ENCODE measurements at regions not wholly inside any gene's neighbourhood (a gene's known extent, or its start where the extent isn't known, plus 50 kb on each side); places are given as distances from the start of the nearest gene placed in this dataset.
"Not testable (repeated sequence)": the region's sequence is repeated elsewhere in the genome, so short reads cannot be mapped to it uniquely, and the experiment has no call there.

DNA sequence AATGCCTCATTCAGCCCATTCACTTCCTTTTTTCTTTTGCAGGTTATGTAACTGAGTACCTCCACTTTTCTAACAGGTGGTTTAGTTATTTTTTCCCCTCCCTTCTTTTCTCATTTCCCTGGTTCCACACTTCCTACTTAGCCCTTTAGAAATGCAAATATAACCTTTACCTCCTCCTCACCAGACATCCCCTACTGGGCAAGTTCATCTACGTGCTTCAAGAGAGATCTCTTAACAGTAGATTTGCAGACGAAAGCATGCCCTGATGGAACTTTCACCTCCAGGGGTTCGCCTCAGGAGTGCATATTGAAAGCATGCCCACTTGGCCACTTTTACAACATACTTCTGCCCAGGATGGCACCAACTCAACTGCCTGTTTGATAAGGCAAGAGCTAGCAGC, 314.1 kb upstream of the LRRC3B start:
- no peak for TF ChIP-seq ZFX (IDR thresholded peaks at IDR 0.05; ENCODE audit: borderline replicate concordance)
- TF ChIP-seq CTCF (IDR thresholded peaks at IDR 0.05), result no peak
- no peak overlapping the region for H3K27ac ChIP-seq

DNA sequence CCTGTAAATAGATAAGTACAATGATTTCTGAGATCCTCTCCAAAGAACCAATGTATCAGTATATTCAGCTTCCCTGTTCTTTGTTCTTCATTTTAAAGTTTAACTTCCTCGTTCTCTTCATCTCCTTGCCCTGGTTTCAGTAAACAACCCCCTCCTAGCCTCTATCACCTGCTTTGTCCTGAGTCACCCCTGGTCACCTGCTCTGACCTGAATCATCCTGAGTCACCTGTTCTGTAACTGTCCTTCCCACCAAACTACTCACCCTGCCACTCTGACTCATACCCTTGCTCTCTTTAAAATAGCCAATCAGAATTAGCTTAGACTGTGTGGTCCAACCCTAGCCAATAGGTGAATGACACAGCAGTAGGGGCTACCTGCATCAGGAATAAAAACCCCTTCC, 313.0 kb upstream of the LRRC3B start:
- not testable (repeated sequence) for H3K27ac ChIP-seq

- TF ChIP-seq CTCF (IDR thresholded peaks at IDR 0.05) (no peak), ZFX (IDR thresholded peaks at IDR 0.05; ENCODE audit: borderline replicate concordance) (no peak)
- H3K27ac ChIP-seq, result no peak overlapping the region
Observed at GRCh38 chr3:26312816-26313215, 309.8 kb upstream of the LRRC3B start.

DNA sequence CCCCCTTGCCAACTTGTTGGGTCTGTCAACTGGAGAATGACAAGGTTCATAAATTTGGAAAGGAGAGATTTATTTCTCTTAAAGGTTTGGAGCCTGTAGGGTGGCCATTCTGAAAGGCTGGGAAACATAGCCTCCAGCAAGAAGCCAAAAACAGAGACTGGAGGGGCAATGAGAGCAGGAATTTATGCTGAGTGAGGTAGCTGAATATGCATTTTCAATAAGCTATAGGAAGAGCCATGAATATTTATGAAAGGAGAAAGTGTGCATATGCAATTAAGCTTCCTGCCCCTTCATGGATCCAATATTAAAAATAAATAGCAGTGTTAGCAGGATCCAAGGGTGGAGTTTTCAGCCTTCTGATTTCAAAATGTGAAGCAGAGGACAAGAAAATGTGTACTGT, 306.1 kb upstream of the LRRC3B start:
- TF ChIP-seq CTCF (IDR thresholded peaks at IDR 0.05), result no peak
- TF ChIP-seq ZFX (IDR thresholded peaks at IDR 0.05; ENCODE audit: borderline replicate concordance), result no peak
- H3K27ac ChIP-seq, result no peak overlapping the region

- H3K27ac ChIP-seq, result not testable (repeated sequence)
Observed at GRCh38 chr3:26323741-26324140, 298.8 kb upstream of the LRRC3B start.

- no peak overlapping the region for H3K27ac ChIP-seq
- TF ChIP-seq ZFX (IDR thresholded peaks at IDR 0.05; ENCODE audit: borderline replicate concordance) (no peak), CTCF (IDR thresholded peaks at IDR 0.05) (no peak)
Observed at GRCh38 chr3:26340001-26340400, 282.6 kb upstream of the LRRC3B start.

DNA sequence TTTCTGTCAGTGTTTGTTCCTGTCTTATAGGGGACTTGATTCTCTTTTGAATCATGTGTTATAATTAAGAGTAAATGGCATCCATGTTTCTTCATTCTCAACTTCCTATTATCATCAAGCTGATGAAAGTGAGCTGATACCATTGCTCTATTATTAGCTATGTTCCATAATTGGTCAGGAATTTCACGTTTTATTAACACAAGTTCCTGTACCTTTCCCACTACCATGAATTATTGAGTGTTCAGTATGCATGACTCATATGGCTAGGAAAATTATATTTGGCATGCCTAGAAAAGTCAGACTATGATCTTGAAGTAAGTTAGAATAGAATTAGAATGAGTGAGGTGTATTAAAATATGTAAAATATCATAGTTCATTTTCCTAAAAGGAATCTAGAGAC, 278.9 kb upstream of the LRRC3B start:
- no peak overlapping the region for H3K27ac ChIP-seq
- TF ChIP-seq CTCF (IDR thresholded peaks at IDR 0.05), result no peak
- no peak for TF ChIP-seq ZFX (IDR thresholded peaks at IDR 0.05; ENCODE audit: borderline replicate concordance)

DNA sequence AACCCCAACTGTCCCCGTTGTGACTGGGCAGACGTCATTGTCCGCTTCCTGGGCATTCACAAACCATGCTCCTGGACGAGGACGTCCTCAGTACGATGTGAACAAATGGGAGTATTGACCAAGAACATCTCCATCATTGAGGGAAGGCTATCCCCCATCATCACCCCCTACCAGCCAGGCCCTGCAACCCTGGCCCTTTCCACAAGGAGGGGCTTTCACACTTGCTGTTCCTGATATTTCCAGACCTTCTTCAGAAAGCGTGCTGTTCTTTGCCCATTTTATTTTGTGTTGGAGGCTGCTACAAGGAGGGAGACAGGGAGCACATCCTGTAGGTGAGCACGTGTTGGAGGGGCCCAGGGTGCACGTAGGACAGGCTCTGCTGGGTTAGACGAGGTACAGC, 277.0 kb upstream of the LRRC3B start:
- no peak for TF ChIP-seq ZFX (IDR thresholded peaks at IDR 0.05; ENCODE audit: borderline replicate concordance)
- no peak for TF ChIP-seq CTCF (IDR thresholded peaks at IDR 0.05)
- no peak overlapping the region for H3K27ac ChIP-seq

- TF ChIP-seq ZFX (IDR thresholded peaks at IDR 0.05; ENCODE audit: borderline replicate concordance) (no peak), CTCF (IDR thresholded peaks at IDR 0.05) (no peak)
- no peak overlapping the region for H3K27ac ChIP-seq
Observed at GRCh38 chr3:26346497-26346896, 276.1 kb upstream of the LRRC3B start.
